Stimulated activated effector memory CD8-positive, alpha-beta T cell treated with anti-CD3 and anti-CD28 coated beads, Interleukin-12 subunit alpha, Interleukin-12 subunit beta, amount 100 ng/mL, for 72 hours (primary cell): ENCODE measurements at regions not wholly inside any gene's neighbourhood (a gene's known extent, or its start where the extent isn't known, plus 50 kb on each side); places are given as distances from the start of the nearest gene placed in this dataset.

Experiments
- ATAC-seq: fragments of 150-1000 bp; cut with Tn5 transposase; 2 replicates; pipeline ENCODE4 v1.10.0; 2021
- DNase-seq, 2 donors: peaks; one replicate each; pipeline ENCODE4 v3.0.0; 2021 to 2022; ENCODE audit warnings: low spot score in 2 of 2
- H3K27ac Mint-ChIP-seq: one replicate; pipeline ENCODE4 v1.8.0; 2022; ENCODE audit warnings: mild to moderate bottlenecking, mixed read lengths
- H3K36me3 Mint-ChIP-seq: one replicate; pipeline ENCODE4 v1.8.0; 2022; ENCODE audit warnings: mild to moderate bottlenecking, mixed read lengths
- H3K4me1 Mint-ChIP-seq: one replicate; pipeline ENCODE4 v1.8.0; 2022; ENCODE audit warnings: mixed read lengths
- H3K4me3 Mint-ChIP-seq: one replicate; pipeline ENCODE4 v1.8.0; 2022; ENCODE audit warnings: mild to moderate bottlenecking, mixed read lengths
- H3K9me3 Mint-ChIP-seq: one replicate; pipeline ENCODE4 v1.8.0; 2022; ENCODE audit warnings: mixed read lengths

- ATAC-seq (no peak), DNase-seq (no peak)
- Mint-ChIP-seq H3K9me3 (peaks cover 14% of the 10 kb centered on the region), H3K4me3 (no peak overlapping the region), H3K4me1 (no peaks in the 10 kb centered on the region), H3K36me3 (no peaks in the 10 kb centered on the region), H3K27ac (no peak overlapping the region)
These were observed 271.9 kb upstream of the SPRY2 start for GRCh38 chr13:80612804-80613203.

GRCh38 chr13:80611310-80611709 is 270.4 kb upstream of the SPRY2 start:
- Mint-ChIP-seq H3K4me1 (no peaks in the 10 kb centered on the region), H3K9me3 (peaks cover 10% of the 10 kb centered on the region), H3K27ac (no peak overlapping the region), H3K4me3 (no peak overlapping the region), H3K36me3 (no peaks in the 10 kb centered on the region)
- ATAC-seq (no peak), DNase-seq (no peak)

GRCh38 chr13:80605716-80606115 is 264.8 kb upstream of the SPRY2 start:
- no peaks in the 10 kb centered on the region for H3K4me1 Mint-ChIP-seq
- ATAC-seq (no peak), DNase-seq (no peak)
- H3K9me3 Mint-ChIP-seq = peaks cover 9% of the 10 kb centered on the region
- no peak overlapping the region for H3K27ac Mint-ChIP-seq
- no peaks in the 10 kb centered on the region for H3K36me3 Mint-ChIP-seq
- no peak overlapping the region for H3K4me3 Mint-ChIP-seq

GRCh38 chr13:80605011-80605410 is 264.1 kb upstream of the SPRY2 start:
- Mint-ChIP-seq H3K27ac (no peak overlapping the region), H3K9me3 (peaks cover 9% of the 10 kb centered on the region), H3K36me3 (no peaks in the 10 kb centered on the region), H3K4me3 (no peak overlapping the region), H3K4me1 (no peaks in the 10 kb centered on the region)
- DNase-seq (no peak), ATAC-seq (no peak)

GRCh38 chr13:80604098-80604497 is 263.2 kb upstream of the SPRY2 start:
- DNase-seq = no peak
- H3K36me3 Mint-ChIP-seq = no peaks in the 10 kb centered on the region
- no peaks in the 10 kb centered on the region for H3K4me1 Mint-ChIP-seq
- H3K27ac Mint-ChIP-seq = no peak overlapping the region
- H3K4me3 Mint-ChIP-seq = no peak overlapping the region
- H3K9me3 Mint-ChIP-seq = peaks cover 9% of the 10 kb centered on the region
- ATAC-seq = no peak

GRCh38 chr13:80603351-80603750 is 262.4 kb upstream of the SPRY2 start:
- Mint-ChIP-seq H3K27ac (no peak overlapping the region), H3K9me3 (peaks cover 6% of the 10 kb centered on the region), H3K4me1 (no peaks in the 10 kb centered on the region), H3K4me3 (no peak overlapping the region), H3K36me3 (no peaks in the 10 kb centered on the region)
- no peak for ATAC-seq
- no peak for DNase-seq

GRCh38 chr13:80599765-80600164 is 258.8 kb upstream of the SPRY2 start:
- no peaks in the 10 kb centered on the region for H3K9me3 Mint-ChIP-seq
- DNase-seq = no peak
- H3K27ac Mint-ChIP-seq = no peak overlapping the region
- H3K4me1 Mint-ChIP-seq = no peaks in the 10 kb centered on the region
- ATAC-seq = no peak
- no peak overlapping the region for H3K4me3 Mint-ChIP-seq
- no peaks in the 10 kb centered on the region for H3K36me3 Mint-ChIP-seq

GRCh38 chr13:80598189-80598588 is 257.3 kb upstream of the SPRY2 start:
- H3K36me3 Mint-ChIP-seq = no peaks in the 10 kb centered on the region
- no peak overlapping the region for H3K4me3 Mint-ChIP-seq
- no peak overlapping the region for H3K27ac Mint-ChIP-seq
- DNase-seq = no peak
- H3K9me3 Mint-ChIP-seq = no peaks in the 10 kb centered on the region
- no peak for ATAC-seq
- H3K4me1 Mint-ChIP-seq = no peaks in the 10 kb centered on the region

- Mint-ChIP-seq H3K9me3 (no peaks in the 10 kb centered on the region), H3K4me3 (no peak overlapping the region), H3K36me3 (no peaks in the 10 kb centered on the region), H3K27ac (no peak overlapping the region), H3K4me1 (no peaks in the 10 kb centered on the region)
- DNase-seq (no peak), ATAC-seq (no peak)
These were observed 251.2 kb upstream of the SPRY2 start for GRCh38 chr13:80591976-80592740.

GRCh38 chr13:80590551-80590950 is 249.6 kb upstream of the SPRY2 start:
- H3K4me1 Mint-ChIP-seq = no peaks in the 10 kb centered on the region
- ATAC-seq (no peak), DNase-seq (no peak)
- no peaks in the 10 kb centered on the region for H3K36me3 Mint-ChIP-seq
- no peak overlapping the region for H3K27ac Mint-ChIP-seq
- H3K4me3 Mint-ChIP-seq = no peak overlapping the region
- no peaks in the 10 kb centered on the region for H3K9me3 Mint-ChIP-seq

GRCh38 chr13:80586356-80586755 is 245.4 kb upstream of the SPRY2 start:
- H3K4me3 Mint-ChIP-seq = no peak overlapping the region
- DNase-seq (no peak), ATAC-seq (no peak)
- peaks cover 2% of the 10 kb centered on the region for H3K9me3 Mint-ChIP-seq
- no peaks in the 10 kb centered on the region for H3K4me1 Mint-ChIP-seq
- H3K27ac Mint-ChIP-seq = no peak overlapping the region
- no peaks in the 10 kb centered on the region for H3K36me3 Mint-ChIP-seq

GRCh38 chr13:80585531-80585930 is 244.6 kb upstream of the SPRY2 start:
- H3K4me1 Mint-ChIP-seq = no peaks in the 10 kb centered on the region
- peaks cover 5% of the 10 kb centered on the region for H3K9me3 Mint-ChIP-seq
- no peaks in the 10 kb centered on the region for H3K36me3 Mint-ChIP-seq
- ATAC-seq (no peak), DNase-seq (no peak)
- no peak overlapping the region for H3K4me3 Mint-ChIP-seq
- no peak overlapping the region for H3K27ac Mint-ChIP-seq

- Mint-ChIP-seq H3K4me3 (no peak overlapping the region), H3K27ac (no peak overlapping the region), H3K4me1 (no peaks in the 10 kb centered on the region), H3K36me3 (no peaks in the 10 kb centered on the region), H3K9me3 (peaks cover 6% of the 10 kb centered on the region)
- ATAC-seq (no peak), DNase-seq (no peak)
These were observed 243.9 kb upstream of the SPRY2 start for GRCh38 chr13:80584785-80585184.

- Mint-ChIP-seq H3K4me3 (no peak overlapping the region), H3K9me3 (peaks cover 6% of the 10 kb centered on the region), H3K27ac (no peak overlapping the region), H3K36me3 (no peaks in the 10 kb centered on the region), H3K4me1 (no peaks in the 10 kb centered on the region)
- ATAC-seq (no peak), DNase-seq (no peak)
These were observed 243.4 kb upstream of the SPRY2 start for GRCh38 chr13:80584306-80584705.

GRCh38 chr13:80577926-80578670 is 237.2 kb upstream of the SPRY2 start:
- ATAC-seq = no peak
- H3K4me3 Mint-ChIP-seq = no peak overlapping the region

GRCh38 chr13:80577285-80577684 is 236.4 kb upstream of the SPRY2 start:
- ATAC-seq = no peak
- H3K9me3 Mint-ChIP-seq = peaks cover 3% of the 10 kb centered on the region

More at GRCh38 chr13:80577926-80578670, 237.2 kb upstream of the SPRY2 start:
- Mint-ChIP-seq H3K9me3 (peaks cover 3% of the 10 kb centered on the region), H3K36me3 (no peaks in the 10 kb centered on the region), H3K4me1 (no peaks in the 10 kb centered on the region), H3K27ac (no peak overlapping the region)
- DNase-seq = no peak

More at GRCh38 chr13:80577285-80577684, 236.4 kb upstream of the SPRY2 start:
- DNase-seq = no peak
- Mint-ChIP-seq H3K4me1 (no peaks in the 10 kb centered on the region), H3K27ac (no peak overlapping the region), H3K36me3 (no peaks in the 10 kb centered on the region), H3K4me3 (no peak overlapping the region)
